ENCODE measurements at regions not wholly inside any gene's neighbourhood (a gene's known extent, or its start where the extent isn't known, plus 50 kb on each side); places are given as distances from the start of the nearest gene placed in this dataset.

DNA sequence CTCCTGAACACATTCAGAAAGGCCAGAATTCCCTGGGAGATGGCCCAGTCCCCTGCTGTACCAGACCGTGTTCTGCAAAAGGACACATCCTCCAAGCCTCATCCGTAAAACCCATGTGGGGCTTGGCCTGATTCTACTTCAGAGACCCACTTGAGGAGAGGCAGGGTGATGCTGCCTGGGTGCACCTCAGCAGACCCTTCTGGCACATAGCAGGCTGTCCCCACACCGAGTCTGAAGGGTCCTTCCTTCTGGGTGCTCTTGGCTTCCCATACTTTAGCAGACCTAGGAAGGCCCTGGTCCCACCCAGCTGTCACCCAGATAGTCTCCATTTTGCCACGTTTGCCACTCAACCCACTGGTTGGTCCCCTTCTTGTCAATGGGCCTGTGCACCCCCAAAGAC, 270.1 kb upstream of the AGTR2 start:
- H3K4me3 ChIP-seq = no peak overlapping the region
- no peak overlapping the region for H3K27ac ChIP-seq
- no peaks in the 10 kb centered on the region for H3K27me3 ChIP-seq
- TF ChIP-seq POLR2A (IDR thresholded peaks at IDR 0.05) (no peak), EP300 (IDR thresholded peaks at IDR 0.05) (no peak)
- TF ChIP-seq, protein P1, sequence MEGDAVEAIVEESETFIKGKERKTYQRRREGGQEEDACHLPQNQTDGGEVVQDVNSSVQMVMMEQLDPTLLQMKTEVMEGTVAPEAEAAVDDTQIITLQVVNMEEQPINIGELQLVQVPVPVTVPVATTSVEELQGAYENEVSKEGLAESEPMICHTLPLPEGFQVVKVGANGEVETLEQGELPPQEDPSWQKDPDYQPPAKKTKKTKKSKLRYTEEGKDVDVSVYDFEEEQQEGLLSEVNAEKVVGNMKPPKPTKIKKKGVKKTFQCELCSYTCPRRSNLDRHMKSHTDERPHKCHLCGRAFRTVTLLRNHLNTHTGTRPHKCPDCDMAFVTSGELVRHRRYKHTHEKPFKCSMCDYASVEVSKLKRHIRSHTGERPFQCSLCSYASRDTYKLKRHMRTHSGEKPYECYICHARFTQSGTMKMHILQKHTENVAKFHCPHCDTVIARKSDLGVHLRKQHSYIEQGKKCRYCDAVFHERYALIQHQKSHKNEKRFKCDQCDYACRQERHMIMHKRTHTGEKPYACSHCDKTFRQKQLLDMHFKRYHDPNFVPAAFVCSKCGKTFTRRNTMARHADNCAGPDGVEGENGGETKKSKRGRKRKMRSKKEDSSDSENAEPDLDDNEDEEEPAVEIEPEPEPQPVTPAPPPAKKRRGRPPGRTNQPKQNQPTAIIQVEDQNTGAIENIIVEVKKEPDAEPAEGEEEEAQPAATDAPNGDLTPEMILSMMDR (IDR thresholded peaks at IDR 0.05) = no peak
- H3K4me1 ChIP-seq (ENCODE audit: insufficient read depth) = no peaks in the 10 kb centered on the region
- WGBS, 3 donors = 77 to 83% (median 81%) methylated on average over 4 of the region's 4 CpGs
- no peak for DNase-seq
- H3K9me3 ChIP-seq = no peaks in the 10 kb centered on the region
- intact Hi-C loops (cut with DNase I) = no loop called here
- H3K36me3 ChIP-seq = no peaks in the 10 kb centered on the region

DNA sequence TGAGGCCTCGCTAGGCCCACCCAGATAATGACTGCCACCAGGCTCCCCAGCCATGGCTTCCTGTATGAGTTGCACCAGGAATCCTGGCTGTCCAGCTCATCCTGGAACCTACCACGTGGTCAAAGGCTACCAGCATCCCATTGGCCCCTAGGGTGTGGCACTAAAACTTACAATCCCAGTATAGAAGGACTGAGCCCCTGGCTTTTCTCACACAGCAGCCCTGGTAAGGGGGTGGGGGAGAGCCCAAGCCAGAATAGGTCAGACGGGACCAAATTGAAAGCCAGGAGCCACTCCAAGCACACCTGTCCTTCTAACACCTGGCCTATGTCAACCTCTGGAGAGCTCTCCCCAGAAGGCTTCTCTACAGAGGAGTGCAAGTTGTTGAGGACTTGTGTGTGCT, 269.3 kb upstream of the AGTR2 start:
- no peaks in the 10 kb centered on the region for H3K27me3 ChIP-seq
- no peak for DNase-seq
- H3K4me1 ChIP-seq (ENCODE audit: insufficient read depth) = no peaks in the 10 kb centered on the region
- no peak overlapping the region for H3K27ac ChIP-seq
- H3K4me3 ChIP-seq = no peak overlapping the region
- H3K9me3 ChIP-seq = no peaks in the 10 kb centered on the region
- intact Hi-C loops (cut with DNase I) = no loop called here
- TF ChIP-seq, protein P1 (IDR thresholded peaks at IDR 0.05) = no peak
- TF ChIP-seq POLR2A (IDR thresholded peaks at IDR 0.05) (no peak), EP300 (IDR thresholded peaks at IDR 0.05) (no peak)
- no peaks in the 10 kb centered on the region for H3K36me3 ChIP-seq
- WGBS, 3 donors = 73 to 87% (median 86%) methylated on average over 3 of the region's 3 CpGs

DNA sequence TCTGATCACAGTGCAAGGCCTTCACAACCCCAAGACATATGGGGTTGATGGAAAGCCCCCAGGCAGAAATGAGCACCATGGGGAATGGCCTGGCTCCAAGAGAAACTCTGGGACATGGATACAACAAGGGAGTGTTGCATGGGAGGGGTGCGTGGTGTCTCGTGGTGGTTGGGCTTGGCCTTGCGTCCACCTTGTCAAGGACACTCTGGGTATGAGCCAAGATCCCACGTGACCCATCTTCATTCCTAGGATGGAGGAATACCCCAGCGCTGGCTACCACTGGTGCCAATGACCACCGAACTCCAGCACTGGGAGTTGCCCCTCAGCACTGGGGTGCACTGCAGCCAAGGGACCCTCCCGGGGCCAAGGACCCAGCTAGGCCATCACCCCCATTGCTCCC, 267.5 kb upstream of the AGTR2 start:
- no peaks in the 10 kb centered on the region for H3K27me3 ChIP-seq
- H3K27ac ChIP-seq = no peak overlapping the region
- no peaks in the 10 kb centered on the region for H3K4me1 ChIP-seq (ENCODE audit: insufficient read depth)
- no peak for DNase-seq
- intact Hi-C loops (cut with DNase I) = no loop called here
- H3K36me3 ChIP-seq = no peaks in the 10 kb centered on the region
- TF ChIP-seq EP300 (IDR thresholded peaks at IDR 0.05) (no peak), POLR2A (IDR thresholded peaks at IDR 0.05) (no peak)
- TF ChIP-seq, protein P1 (IDR thresholded peaks at IDR 0.05) = no peak
- H3K9me3 ChIP-seq = no peaks in the 10 kb centered on the region
- no peak overlapping the region for H3K4me3 ChIP-seq
- WGBS, 3 donors = 71 to 83% (median 72%) methylated on average over 7 of the region's 7 CpGs

DNA sequence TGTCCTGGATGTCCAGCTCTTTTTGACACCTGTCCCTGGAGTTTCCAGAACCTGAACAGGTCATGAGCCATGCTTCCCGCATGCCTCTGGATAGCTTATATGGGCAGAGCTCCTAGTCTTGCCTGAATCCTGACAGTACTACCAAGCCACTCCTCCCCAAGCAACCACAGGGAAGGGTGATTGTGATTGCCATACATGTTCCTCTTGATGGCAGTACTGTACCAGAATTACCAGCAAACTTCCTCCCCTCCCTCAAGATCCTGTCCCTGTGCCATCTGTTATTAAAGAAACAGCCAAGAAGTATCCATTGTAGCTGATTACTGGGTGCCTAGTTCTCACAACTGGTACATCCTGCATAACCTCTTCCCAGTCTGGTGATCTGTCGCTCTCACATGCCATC, 264.3 kb upstream of the AGTR2 start:
- Histone ChIP-seq H3K27me3 (no peaks in the 10 kb centered on the region), H3K4me3 (no peak overlapping the region), H3K4me1 (ENCODE audit: insufficient read depth) (no peaks in the 10 kb centered on the region), H3K36me3 (no peaks in the 10 kb centered on the region), H3K27ac (no peak overlapping the region), H3K9me3 (no peaks in the 10 kb centered on the region)
- WGBS, 3 donors = 80 to 86% (median 82%) methylated on average over 2 of the region's 2 CpGs
- TF ChIP-seq, protein P1 (IDR thresholded peaks at IDR 0.05) = no peak
- TF ChIP-seq EP300 (IDR thresholded peaks at IDR 0.05) (no peak), POLR2A (IDR thresholded peaks at IDR 0.05) (no peak)
- DNase-seq = no peak
- intact Hi-C loops (cut with DNase I) = no loop called here

DNA sequence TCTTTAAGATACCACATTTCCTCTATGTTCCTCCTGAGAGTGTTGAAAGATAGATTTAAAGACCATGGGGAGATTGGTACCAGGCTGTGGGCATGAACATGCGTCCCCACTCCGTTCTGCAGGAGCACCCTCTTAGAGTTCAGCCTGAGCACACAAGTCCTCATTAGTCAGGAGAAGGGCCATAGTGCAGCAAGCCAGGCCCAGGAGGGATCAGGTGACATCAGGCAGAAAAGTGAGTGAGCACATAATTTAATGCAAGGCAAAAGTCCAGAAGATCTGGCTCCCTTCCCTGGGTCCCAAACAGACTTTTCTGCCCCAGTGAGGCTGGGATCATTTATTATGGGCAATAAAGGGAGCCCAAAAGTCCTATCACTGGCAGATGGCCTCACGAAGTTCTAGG, 263.7 kb upstream of the AGTR2 start:
- Histone ChIP-seq H3K4me3 (no peak overlapping the region), H3K27me3 (no peaks in the 10 kb centered on the region), H3K36me3 (no peaks in the 10 kb centered on the region), H3K4me1 (ENCODE audit: insufficient read depth) (no peaks in the 10 kb centered on the region), H3K27ac (no peak overlapping the region), H3K9me3 (no peaks in the 10 kb centered on the region)
- no peak for DNase-seq
- 73 to 80% (median 74%) methylated on average over 3 of the region's 3 CpGs for WGBS, 3 donors
- TF ChIP-seq EP300 (IDR thresholded peaks at IDR 0.05) (no peak), POLR2A (IDR thresholded peaks at IDR 0.05) (no peak)
- TF ChIP-seq, protein P1 (IDR thresholded peaks at IDR 0.05) = no peak
- intact Hi-C loops (cut with DNase I) = no loop called here
